ENCODE measurements at regions not wholly inside any gene's neighbourhood (a gene's known extent, or its start where the extent isn't known, plus 50 kb on each side); places are given as distances from the start of the nearest gene placed in this dataset.

DNA sequence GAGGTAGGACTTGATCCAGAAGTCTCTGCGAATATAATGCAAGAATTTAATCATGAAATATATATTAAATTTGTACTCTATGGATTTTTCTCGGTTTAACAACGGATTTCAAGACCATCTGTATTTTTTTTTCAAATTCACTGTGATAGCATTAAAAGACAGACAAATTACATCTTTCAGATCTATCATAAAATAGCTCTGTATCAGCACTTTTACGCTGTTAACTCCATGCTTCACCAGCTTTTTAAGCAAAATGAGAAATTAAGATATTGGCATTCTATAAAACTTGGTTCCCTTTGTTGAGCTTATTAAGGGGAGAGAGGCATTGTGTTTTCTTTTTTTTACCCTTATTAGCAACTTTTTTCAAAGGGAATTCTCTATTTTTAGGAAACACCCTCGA lies 1377.6 kb upstream of the NXPH2 start:
- Mint-ChIP-seq H3K4me1 (no peaks in the 10 kb centered on the region), H3K4me3 (no peak overlapping the region), H3K9me3 (peaks cover 19 to 26% of the 10 kb centered on the region in 2 experiments), H3K27me3 (ENCODE audit: low read depth) (peaks cover 31% of the 10 kb centered on the region), H3K36me3 (ENCODE audit: insufficient read depth in 1 of 3, low read depth in 3 of 3) (peaks cover 0 to 11% (median 0%) of the 10 kb centered on the region in 3 experiments; a peak in 3 of 7 replicates), H3K27ac (no peak overlapping the region)
- Histone ChIP-seq H2AFZ (ENCODE audit: low read length) (no peak overlapping the region), H3K4ac (ENCODE audit: low read depth, low read length) (no peak overlapping the region), H4K8ac (replicated peaks; ENCODE audit: insufficient read length, low read depth, low read length) (no peak overlapping the region), H4K5ac (ENCODE audit: insufficient read length, low read depth, low read length) (no peak overlapping the region), H3K27ac (ENCODE audit: insufficient read length, low read depth, low read length) (no peak overlapping the region), H3K79me2 (ENCODE audit: insufficient read depth, low read length) (no peaks in the 10 kb centered on the region), H3K4me2 (ENCODE audit: insufficient read depth, insufficient read length, low read length) (no peak overlapping the region), H2BK15ac (ENCODE audit: low read depth, low read length) (no peak overlapping the region), H3K27me3 (ENCODE audit: insufficient read depth, low read length) (no peaks in the 10 kb centered on the region), H3K79me1 (ENCODE audit: insufficient read depth, low read depth, low read length, poor library complexity, severe bottlenecking) (no peaks in the 10 kb centered on the region), H2BK5ac (ENCODE audit: insufficient read length, low read length) (no peak overlapping the region), H2BK20ac (ENCODE audit: low read depth, low read length, poor library complexity, severe bottlenecking) (no peak overlapping the region), H4K91ac (ENCODE audit: insufficient read length, low read depth, low read length) (no peak overlapping the region), H2BK120ac (ENCODE audit: low read depth, low read length, poor library complexity, severe bottlenecking) (no peak overlapping the region), H3K9me3 (ENCODE audit: control insufficient read depth, low read depth, low read length) (no peaks in the 10 kb centered on the region), H4K20me1 (ENCODE audit: control insufficient read depth, insufficient read depth, insufficient read length) (no peaks in the 10 kb centered on the region), H3K23me2 (ENCODE audit: insufficient read length, low read depth, low read length, poor library complexity, severe bottlenecking) (no peaks in the 10 kb centered on the region), H3K9ac (ENCODE audit: extremely low read depth, insufficient read length, low read length) (no peak overlapping the region), H3K4me1 (ENCODE audit: insufficient read depth, low read length) (no peaks in the 10 kb centered on the region), H3K14ac (ENCODE audit: insufficient read depth, low read length) (no peak overlapping the region), H3K18ac (ENCODE audit: insufficient read length, low read depth, low read length) (no peak overlapping the region), H3T11ph (ENCODE audit: low read length) (no peak overlapping the region), H3K56ac (ENCODE audit: insufficient read length, low read depth, low read length) (no peak overlapping the region), H2AK5ac (ENCODE audit: insufficient read length, low read length) (no peak overlapping the region), H2BK12ac (ENCODE audit: insufficient read length, low read depth, low read length) (no peak overlapping the region), H3K23ac (ENCODE audit: insufficient read length, low read depth, low read length) (no peak overlapping the region)
- TF ChIP-seq, protein P1, sequence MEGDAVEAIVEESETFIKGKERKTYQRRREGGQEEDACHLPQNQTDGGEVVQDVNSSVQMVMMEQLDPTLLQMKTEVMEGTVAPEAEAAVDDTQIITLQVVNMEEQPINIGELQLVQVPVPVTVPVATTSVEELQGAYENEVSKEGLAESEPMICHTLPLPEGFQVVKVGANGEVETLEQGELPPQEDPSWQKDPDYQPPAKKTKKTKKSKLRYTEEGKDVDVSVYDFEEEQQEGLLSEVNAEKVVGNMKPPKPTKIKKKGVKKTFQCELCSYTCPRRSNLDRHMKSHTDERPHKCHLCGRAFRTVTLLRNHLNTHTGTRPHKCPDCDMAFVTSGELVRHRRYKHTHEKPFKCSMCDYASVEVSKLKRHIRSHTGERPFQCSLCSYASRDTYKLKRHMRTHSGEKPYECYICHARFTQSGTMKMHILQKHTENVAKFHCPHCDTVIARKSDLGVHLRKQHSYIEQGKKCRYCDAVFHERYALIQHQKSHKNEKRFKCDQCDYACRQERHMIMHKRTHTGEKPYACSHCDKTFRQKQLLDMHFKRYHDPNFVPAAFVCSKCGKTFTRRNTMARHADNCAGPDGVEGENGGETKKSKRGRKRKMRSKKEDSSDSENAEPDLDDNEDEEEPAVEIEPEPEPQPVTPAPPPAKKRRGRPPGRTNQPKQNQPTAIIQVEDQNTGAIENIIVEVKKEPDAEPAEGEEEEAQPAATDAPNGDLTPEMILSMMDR (conservative IDR thresholded peaks at IDR 0.05) = no peak
- WGBS (ENCODE audit: extremely low coverage, insufficient read length, low lambda C conversion rate) = no CpG with 5 or more reads among the region's 5 CpGs
- no peak for DNase-seq
